ENCODE measurements at regions not wholly inside any gene's neighbourhood (a gene's known extent, or its start where the extent isn't known, plus 50 kb on each side); places are given as distances from the start of the nearest gene placed in this dataset.

- no peak for TF ChIP-seq CTCF (conservative IDR thresholded peaks at IDR 0.05; ENCODE audit: low read depth, low read length)
- Histone ChIP-seq H3K27me3 (ENCODE audit: insufficient read depth, low read depth) (no peaks in the 10 kb centered on the region), H2AFZ (ENCODE audit: low read depth) (no peak overlapping the region), H3K27ac (no peak overlapping the region), H4K20me1 (ENCODE audit: insufficient read depth) (no peaks in the 10 kb centered on the region), H3K36me3 (ENCODE audit: insufficient read depth) (no peaks in the 10 kb centered on the region), H3K79me2 (ENCODE audit: insufficient read depth, low read depth) (no peaks in the 10 kb centered on the region), H3K4me1 (ENCODE audit: low read depth, poor library complexity, severe bottlenecking) (no peaks in the 10 kb centered on the region), H3K4me3 (IDR thresholded peaks at IDR 0.05; ENCODE audit: insufficient read depth, low read depth, low read length) (no peak overlapping the region), H3K4me2 (no peak overlapping the region), H3K9ac (no peak overlapping the region)
Measured at GRCh38 chr11:109298865-109299264, 123.1 kb upstream of the C11orf87 start.

- Histone ChIP-seq H3K4me3 (IDR thresholded peaks at IDR 0.05; ENCODE audit: insufficient read depth, low read depth, low read length) (no peak overlapping the region), H3K27ac (no peak overlapping the region), H3K36me3 (ENCODE audit: insufficient read depth) (no peaks in the 10 kb centered on the region), H2AFZ (ENCODE audit: low read depth) (no peak overlapping the region), H3K79me2 (ENCODE audit: insufficient read depth, low read depth) (no peaks in the 10 kb centered on the region), H3K4me1 (ENCODE audit: low read depth, poor library complexity, severe bottlenecking) (no peaks in the 10 kb centered on the region), H3K4me2 (no peak overlapping the region), H3K9ac (no peak overlapping the region), H4K20me1 (ENCODE audit: insufficient read depth) (no peaks in the 10 kb centered on the region), H3K27me3 (ENCODE audit: insufficient read depth, low read depth) (no peaks in the 10 kb centered on the region)
- TF ChIP-seq CTCF (conservative IDR thresholded peaks at IDR 0.05; ENCODE audit: low read depth, low read length) = no peak
Measured at GRCh38 chr11:109300211-109300610, 121.8 kb upstream of the C11orf87 start.

GRCh38 chr11:109302591-109303334, 119.2 kb upstream of the C11orf87 start:
- TF ChIP-seq CTCF (conservative IDR thresholded peaks at IDR 0.05; ENCODE audit: low read depth, low read length) = no peak
- H3K4me3 ChIP-seq (IDR thresholded peaks at IDR 0.05; ENCODE audit: insufficient read depth, low read depth, low read length) = no peak overlapping the region
- H3K9ac ChIP-seq = no peak overlapping the region
- no peak overlapping the region for H2AFZ ChIP-seq (ENCODE audit: low read depth)
- no peaks in the 10 kb centered on the region for H3K36me3 ChIP-seq (ENCODE audit: insufficient read depth)
- no peak overlapping the region for H3K4me2 ChIP-seq
- no peak overlapping the region for H3K27ac ChIP-seq
- no peaks in the 10 kb centered on the region for H3K27me3 ChIP-seq (ENCODE audit: insufficient read depth, low read depth)
- no peaks in the 10 kb centered on the region for H4K20me1 ChIP-seq (ENCODE audit: insufficient read depth)
- H3K4me1 ChIP-seq (ENCODE audit: low read depth, poor library complexity, severe bottlenecking) = no peaks in the 10 kb centered on the region
- H3K79me2 ChIP-seq (ENCODE audit: insufficient read depth, low read depth) = no peaks in the 10 kb centered on the region

GRCh38 chr11:109303342-109303741, 118.6 kb upstream of the C11orf87 start:
- Histone ChIP-seq H3K4me2 (no peak overlapping the region), H2AFZ (ENCODE audit: low read depth) (no peak overlapping the region), H3K79me2 (ENCODE audit: insufficient read depth, low read depth) (no peaks in the 10 kb centered on the region), H3K36me3 (ENCODE audit: insufficient read depth) (no peaks in the 10 kb centered on the region), H3K27ac (no peak overlapping the region), H3K27me3 (ENCODE audit: insufficient read depth, low read depth) (no peaks in the 10 kb centered on the region), H4K20me1 (ENCODE audit: insufficient read depth) (no peaks in the 10 kb centered on the region), H3K4me3 (IDR thresholded peaks at IDR 0.05; ENCODE audit: insufficient read depth, low read depth, low read length) (no peak overlapping the region), H3K9ac (no peak overlapping the region), H3K4me1 (ENCODE audit: low read depth, poor library complexity, severe bottlenecking) (no peaks in the 10 kb centered on the region)
- no peak for TF ChIP-seq CTCF (conservative IDR thresholded peaks at IDR 0.05; ENCODE audit: low read depth, low read length)
